GM18868 (cell line): ENCODE measurements at regions not wholly inside any gene's neighbourhood (a gene's known extent, or its start where the extent isn't known, plus 50 kb on each side); places are given as distances from the start of the nearest gene placed in this dataset.

Source experiments
- ATAC-seq: cut with Tn5 transposase; IDR thresholded peaks from one replicate; pipeline ENCODE4 v1.9.1; 2021; ENCODE audit warnings: mild to moderate bottlenecking, moderate library complexity; ENCODE audit not compliant: unreplicated experiment

GRCh38 chr5:52392321-52392720, 395.4 kb upstream of the ITGA1 start:
- no peak for ATAC-seq

GRCh38 chr5:52409835-52410234, 377.9 kb upstream of the ITGA1 start:
- ATAC-seq, result no peak

GRCh38 chr5:52419357-52419756, 368.4 kb upstream of the ITGA1 start:
- ATAC-seq, result no peak

GRCh38 chr5:52427615-52428014, 360.1 kb upstream of the ITGA1 start:
- no peak for ATAC-seq

- no peak for ATAC-seq
These were observed 358.7 kb upstream of the ITGA1 start for GRCh38 chr5:52428977-52429489.

GRCh38 chr5:52441768-52442167, 345.9 kb upstream of the ITGA1 start:
- ATAC-seq, result no peak

GRCh38 chr5:52443187-52443586, 344.5 kb upstream of the ITGA1 start:
- ATAC-seq, result no peak

GRCh38 chr5:52448111-52448510, 339.6 kb upstream of the ITGA1 start:
- no peak for ATAC-seq

GRCh38 chr5:52449516-52449915, 338.2 kb upstream of the ITGA1 start:
- ATAC-seq, result no peak

GRCh38 chr5:52452098-52452497, 335.6 kb upstream of the ITGA1 start:
- ATAC-seq, result no peak

- no peak for ATAC-seq
These were observed 334.5 kb upstream of the ITGA1 start for GRCh38 chr5:52453176-52453575.

GRCh38 chr5:52455920-52456319, 331.8 kb upstream of the ITGA1 start:
- ATAC-seq, result no peak

- ATAC-seq, result no peak
These were observed 329.9 kb upstream of the ITGA1 start for GRCh38 chr5:52457810-52458209.

- ATAC-seq, result no peak
These were observed 321.6 kb upstream of the ITGA1 start for GRCh38 chr5:52466113-52466512.

GRCh38 chr5:52466749-52467520, 320.8 kb upstream of the ITGA1 start:
- ATAC-seq, result no peak

- no peak for ATAC-seq
These were observed 318.7 kb upstream of the ITGA1 start for GRCh38 chr5:52468976-52469375.

GRCh38 chr5:52469420-52469819, 318.3 kb upstream of the ITGA1 start:
- ATAC-seq, result peak; percentile 74

GRCh38 chr5:52469835-52470234, 317.9 kb upstream of the ITGA1 start:
- ATAC-seq, result no peak

- no peak for ATAC-seq
These were observed 311.4 kb upstream of the ITGA1 start for GRCh38 chr5:52476346-52476745.

- ATAC-seq, result no peak
These were observed 306.5 kb upstream of the ITGA1 start for GRCh38 chr5:52481201-52481600.

- no peak for ATAC-seq
These were observed 305.9 kb upstream of the ITGA1 start for GRCh38 chr5:52481851-52482250.

GRCh38 chr5:52491071-52491787, 296.5 kb upstream of the ITGA1 start:
- no peak for ATAC-seq
